Lower leg skin (tissue), 3 donors: ENCODE measurements at regions not wholly inside any gene's neighbourhood (a gene's known extent, or its start where the extent isn't known, plus 50 kb on each side); places are given as distances from the start of the nearest gene placed in this dataset.

Source experiments
- POLR2A ChIP-seq, 2 donors: fragments of 450-650 bp; IDR thresholded peaks; one replicate each; pipeline ENCODE4 v1.6.1; 2016 to 2017; ENCODE audit warnings: antibody characterized with exemption in 2 of 2, mild to moderate bottlenecking in 1 of 2, moderate library complexity in 1 of 2
- TF ChIP-seq, protein P1 (sequence below), 3 donors: fragments of 450-650 bp; IDR thresholded peaks; one replicate each; pipeline ENCODE4 v1.5.1; 2016; ENCODE audit warnings: antibody characterized with exemption in 3 of 3, mild to moderate bottlenecking in 3 of 3, moderate library complexity in 2 of 3

DNA sequence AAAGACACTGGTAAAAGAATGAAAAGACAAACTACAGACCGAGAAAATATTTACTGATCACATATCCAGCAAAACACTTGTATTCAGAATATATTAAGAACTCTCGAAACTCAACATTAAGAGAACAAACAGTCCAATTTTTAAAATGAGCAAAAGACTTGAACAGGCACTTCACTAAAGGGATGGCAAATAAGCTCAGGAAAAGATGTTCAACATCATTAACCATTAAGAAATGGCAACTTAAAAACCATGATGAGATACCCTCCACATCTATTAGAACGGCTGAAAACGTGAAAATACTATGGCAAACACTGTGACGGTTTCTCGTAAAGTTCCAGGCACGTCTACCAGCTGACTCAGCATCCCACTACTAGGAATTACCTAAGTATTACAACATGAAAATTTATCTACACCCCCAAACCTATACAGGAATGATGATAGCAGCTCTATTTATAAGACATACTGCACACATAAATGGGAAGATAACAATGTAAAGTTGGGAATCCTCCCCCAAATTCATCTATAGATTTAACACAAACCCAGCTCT, 86.1 kb upstream of the PROK2 start:
- TF ChIP-seq, protein P1, sequence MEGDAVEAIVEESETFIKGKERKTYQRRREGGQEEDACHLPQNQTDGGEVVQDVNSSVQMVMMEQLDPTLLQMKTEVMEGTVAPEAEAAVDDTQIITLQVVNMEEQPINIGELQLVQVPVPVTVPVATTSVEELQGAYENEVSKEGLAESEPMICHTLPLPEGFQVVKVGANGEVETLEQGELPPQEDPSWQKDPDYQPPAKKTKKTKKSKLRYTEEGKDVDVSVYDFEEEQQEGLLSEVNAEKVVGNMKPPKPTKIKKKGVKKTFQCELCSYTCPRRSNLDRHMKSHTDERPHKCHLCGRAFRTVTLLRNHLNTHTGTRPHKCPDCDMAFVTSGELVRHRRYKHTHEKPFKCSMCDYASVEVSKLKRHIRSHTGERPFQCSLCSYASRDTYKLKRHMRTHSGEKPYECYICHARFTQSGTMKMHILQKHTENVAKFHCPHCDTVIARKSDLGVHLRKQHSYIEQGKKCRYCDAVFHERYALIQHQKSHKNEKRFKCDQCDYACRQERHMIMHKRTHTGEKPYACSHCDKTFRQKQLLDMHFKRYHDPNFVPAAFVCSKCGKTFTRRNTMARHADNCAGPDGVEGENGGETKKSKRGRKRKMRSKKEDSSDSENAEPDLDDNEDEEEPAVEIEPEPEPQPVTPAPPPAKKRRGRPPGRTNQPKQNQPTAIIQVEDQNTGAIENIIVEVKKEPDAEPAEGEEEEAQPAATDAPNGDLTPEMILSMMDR (IDR thresholded peaks at IDR 0.05), result no peak
- TF ChIP-seq POLR2A (IDR thresholded peaks at IDR 0.05), result no peak
